ENCODE measurements at regions not wholly inside any gene's neighbourhood (a gene's known extent, or its start where the extent isn't known, plus 50 kb on each side); places are given as distances from the start of the nearest gene placed in this dataset.
A peak's percentile ranks its signal among the peaks of the same experiment; 100 is the strongest.

- Histone ChIP-seq H3K4me3 (ENCODE audit: low read length in 2 of 2) (no peak overlapping the region), H3K27me3 (ENCODE audit: control insufficient read depth in 2 of 2, insufficient read depth in 2 of 2, low read length in 2 of 2) (no peaks in the 10 kb centered on the region), H3K4me1 (ENCODE audit: control insufficient read depth in 2 of 2, insufficient read depth in 2 of 2, low read length in 2 of 2) (no peaks in the 10 kb centered on the region), H3K36me3 (ENCODE audit: control insufficient read depth in 2 of 2, insufficient read depth in 2 of 2, low read length in 2 of 2) (no peaks in the 10 kb centered on the region), H3K9ac (ENCODE audit: low read depth in 1 of 2, low read length in 2 of 2) (no peak overlapping the region), H3K27ac (ENCODE audit: low read depth in 2 of 2, low read length in 2 of 2) (no peak overlapping the region), H3K9me3 (ENCODE audit: control insufficient read depth in 2 of 2, low read length in 2 of 2) (no peaks in the 10 kb centered on the region)
These were observed 56.0 kb upstream of the CLMP start for GRCh38 chr11:123250892-123251656.

GRCh38 chr11:123249354-123249753 lies 54.3 kb upstream of the CLMP start:
- no peak overlapping the region for H3K27ac ChIP-seq (ENCODE audit: low read depth in 2 of 2, low read length in 2 of 2)
- H3K27me3 ChIP-seq (ENCODE audit: control insufficient read depth in 2 of 2, insufficient read depth in 2 of 2, low read length in 2 of 2), result no peaks in the 10 kb centered on the region
- no peaks in the 10 kb centered on the region for H3K9me3 ChIP-seq (ENCODE audit: control insufficient read depth in 2 of 2, low read length in 2 of 2)
- H3K4me1 ChIP-seq (ENCODE audit: control insufficient read depth in 2 of 2, insufficient read depth in 2 of 2, low read length in 2 of 2), result no peaks in the 10 kb centered on the region
- H3K4me3 ChIP-seq (ENCODE audit: low read length in 2 of 2), result no peak overlapping the region
- H3K36me3 ChIP-seq (ENCODE audit: control insufficient read depth in 2 of 2, insufficient read depth in 2 of 2, low read length in 2 of 2), result no peaks in the 10 kb centered on the region
- no peak overlapping the region for H3K9ac ChIP-seq (ENCODE audit: low read depth in 1 of 2, low read length in 2 of 2)

- H3K27ac ChIP-seq (ENCODE audit: low read depth in 2 of 2, low read length in 2 of 2), result no peak overlapping the region
- no peaks in the 10 kb centered on the region for H3K9me3 ChIP-seq (ENCODE audit: control insufficient read depth in 2 of 2, low read length in 2 of 2)
- H3K27me3 ChIP-seq (ENCODE audit: control insufficient read depth in 2 of 2, insufficient read depth in 2 of 2, low read length in 2 of 2), result no peaks in the 10 kb centered on the region
- H3K36me3 ChIP-seq (ENCODE audit: control insufficient read depth in 2 of 2, insufficient read depth in 2 of 2, low read length in 2 of 2), result no peaks in the 10 kb centered on the region
- H3K9ac ChIP-seq (ENCODE audit: low read depth in 1 of 2, low read length in 2 of 2), result no peak overlapping the region
- no peak overlapping the region for H3K4me3 ChIP-seq (ENCODE audit: low read length in 2 of 2)
- no peaks in the 10 kb centered on the region for H3K4me1 ChIP-seq (ENCODE audit: control insufficient read depth in 2 of 2, insufficient read depth in 2 of 2, low read length in 2 of 2)
These were observed 52.8 kb upstream of the CLMP start for GRCh38 chr11:123247813-123248379.

DNA sequence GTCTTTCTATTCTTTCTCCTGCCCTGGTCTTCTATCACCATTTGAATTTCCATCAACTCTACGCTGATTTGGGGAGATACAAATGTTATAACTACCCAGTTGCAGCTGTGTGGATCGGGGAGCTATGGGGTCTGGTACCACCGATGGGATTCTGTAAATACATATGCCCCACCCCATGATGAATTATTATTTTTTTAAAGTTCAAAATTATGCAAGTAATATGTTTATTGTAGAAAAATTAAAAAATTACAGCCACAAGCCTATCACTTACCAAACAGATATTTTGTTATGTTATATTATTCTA lies 52.4 kb upstream of the CLMP start:
- Histone ChIP-seq H3K4me3 (ENCODE audit: low read length in 2 of 2) (no peak overlapping the region), H3K9me3 (ENCODE audit: control insufficient read depth in 2 of 2, low read length in 2 of 2) (no peaks in the 10 kb centered on the region), H3K27ac (ENCODE audit: low read depth in 2 of 2, low read length in 2 of 2) (no peak overlapping the region), H3K27me3 (ENCODE audit: control insufficient read depth in 2 of 2, insufficient read depth in 2 of 2, low read length in 2 of 2) (no peaks in the 10 kb centered on the region), H3K36me3 (ENCODE audit: control insufficient read depth in 2 of 2, insufficient read depth in 2 of 2, low read length in 2 of 2) (no peaks in the 10 kb centered on the region), H3K4me1 (ENCODE audit: control insufficient read depth in 2 of 2, insufficient read depth in 2 of 2, low read length in 2 of 2) (no peaks in the 10 kb centered on the region), H3K9ac (ENCODE audit: low read depth in 1 of 2, low read length in 2 of 2) (no peak overlapping the region)

- peak overlapping the region in 1 of 2 donors; percentile 43 for H3K4me3 ChIP-seq (ENCODE audit: low read length in 2 of 2)
- H3K9me3 ChIP-seq (ENCODE audit: control insufficient read depth in 2 of 2, low read length in 2 of 2), result no peaks in the 10 kb centered on the region
- H3K36me3 ChIP-seq (ENCODE audit: control insufficient read depth in 2 of 2, insufficient read depth in 2 of 2, low read length in 2 of 2), result no peaks in the 10 kb centered on the region
- H3K4me1 ChIP-seq (ENCODE audit: control insufficient read depth in 2 of 2, insufficient read depth in 2 of 2, low read length in 2 of 2), result no peaks in the 10 kb centered on the region
- H3K27me3 ChIP-seq (ENCODE audit: control insufficient read depth in 2 of 2, insufficient read depth in 2 of 2, low read length in 2 of 2), result no peaks in the 10 kb centered on the region
- no peak overlapping the region for H3K27ac ChIP-seq (ENCODE audit: low read depth in 2 of 2, low read length in 2 of 2)
- no peak overlapping the region for H3K9ac ChIP-seq (ENCODE audit: low read depth in 1 of 2, low read length in 2 of 2)
These were observed 51.9 kb upstream of the CLMP start for GRCh38 chr11:123246749-123247495.

GRCh38 chr11:123245567-123245966 lies 50.5 kb upstream of the CLMP start:
- H3K27me3 ChIP-seq (ENCODE audit: control insufficient read depth in 2 of 2, insufficient read depth in 2 of 2, low read length in 2 of 2), result no peaks in the 10 kb centered on the region
- no peaks in the 10 kb centered on the region for H3K4me1 ChIP-seq (ENCODE audit: control insufficient read depth in 2 of 2, insufficient read depth in 2 of 2, low read length in 2 of 2)
- no peaks in the 10 kb centered on the region for H3K9me3 ChIP-seq (ENCODE audit: control insufficient read depth in 2 of 2, low read length in 2 of 2)
- no peaks in the 10 kb centered on the region for H3K36me3 ChIP-seq (ENCODE audit: control insufficient read depth in 2 of 2, insufficient read depth in 2 of 2, low read length in 2 of 2)
- H3K27ac ChIP-seq (ENCODE audit: low read depth in 2 of 2, low read length in 2 of 2), result no peak overlapping the region
- H3K9ac ChIP-seq (ENCODE audit: low read depth in 1 of 2, low read length in 2 of 2), result no peak overlapping the region
- no peak overlapping the region for H3K4me3 ChIP-seq (ENCODE audit: low read length in 2 of 2)

All from mucosa of rectum (tissue), 2 donors.